Esophagus squamous epithelium (tissue), 5 donors: ENCODE measurements at regions not wholly inside any gene's neighbourhood (a gene's known extent, or its start where the extent isn't known, plus 50 kb on each side); places are given as distances from the start of the nearest gene placed in this dataset.

Source experiments
- DNase-seq: peaks from one replicate; lab custom pipeline; 2025; lab: John Stamatoyannopoulos, UW
- H3K27ac ChIP-seq, 4 donors: fragments of 200-600 bp; sonication (generic); one replicate each; pipeline ENCODE4 v1.5.1; 2016 to 2019; ENCODE audit warnings: mild to moderate bottlenecking in 1 of 4
- H3K27me3 ChIP-seq, 4 donors: fragments of 200-600 bp; sonication (generic); 1 replicate in 3 of 4; 2 replicates in 1 of 4; pipeline versions ENCODE4 v1.5.1 to v1.6.0; 2017 to 2021; ENCODE audit warnings: antibody characterized with exemption in 1 of 4
- H3K36me3 ChIP-seq, 3 donors: fragments of 200-600 bp; sonication (generic); one replicate each; pipeline ENCODE4 v1.5.1; 2016 to 2019
- H3K4me1 ChIP-seq, 3 donors: fragments of 200-600 bp; sonication (generic); one replicate each; pipeline ENCODE4 v1.5.1; 2017 to 2019
- H3K4me3 ChIP-seq, 4 donors: fragments of 200-600 bp; sonication (generic); 1 replicate in 3 of 4; 2 replicates in 1 of 4; pipeline ENCODE4 v1.5.1; 2016 to 2019; ENCODE audit warnings: mild to moderate bottlenecking in 2 of 4, moderate library complexity in 1 of 4
- H3K9me3 ChIP-seq, 3 donors: fragments of 200-600 bp; sonication (generic); one replicate each; pipeline ENCODE4 v1.5.1; 2016 to 2019
- CTCF ChIP-seq, 6 experiments: fragments of 450-650 bp in 4 of 6; fragments of 200-600 bp in 2 of 6; sonication (generic) in 2 of 6; IDR thresholded peaks; one replicate each; pipeline ENCODE4 v1.5.1; 2016 to 2019; ENCODE audit warnings: antibody characterized with exemption in 6 of 6, mild to moderate bottlenecking in 4 of 6, moderate library complexity in 4 of 6
- POLR2A ChIP-seq, 4 donors: fragments of 450-650 bp; IDR thresholded peaks; one replicate each; pipeline ENCODE4 v1.6.1; 2017; ENCODE audit warnings: antibody characterized with exemption in 4 of 4, mild to moderate bottlenecking in 4 of 4, moderate library complexity in 3 of 4
- WGBS, 2 donors: methylation state at CpG; one replicate each; pipeline ENCODE4 v1.1.5; 2018; 5-methylcytosine and 5-hydroxymethylcytosine counted together
- intact Hi-C: fragments of 100-400 bp; cut with DNase I; formaldehyde crosslinking; loops from one replicate; pipeline ENCODE4 v1.15.0; 2022
- donor health status: DM: yes; HTN: yes; CAD: no.

GRCh38 chr3:110727056-110727455 is 344.6 kb upstream of the NECTIN3 start:
- TF ChIP-seq CTCF (IDR thresholded peaks at IDR 0.05) = no peak
- no peak for TF ChIP-seq POLR2A (IDR thresholded peaks at IDR 0.05)
- Histone ChIP-seq H3K4me3 (no peak overlapping the region), H3K27me3 (peaks cover 0 to 4% (median 0%) of the 10 kb centered on the region in 4 donors), H3K4me1 (no peaks in the 10 kb centered on the region), H3K27ac (no peak overlapping the region), H3K9me3 (no peaks in the 10 kb centered on the region), H3K36me3 (no peaks in the 10 kb centered on the region)
- 45 to 52% methylated on average over 2 of the region's 2 CpGs for WGBS, 2 donors
- intact Hi-C loops = no loop called here
- no peak for DNase-seq

GRCh38 chr3:110731148-110731547 is 340.5 kb upstream of the NECTIN3 start:
- no peaks in the 10 kb centered on the region for H3K36me3 ChIP-seq
- no peak overlapping the region for H3K4me3 ChIP-seq
- WGBS, 2 donors = 73 to 81% methylated on average over 1 of the region's 1 CpG
- DNase-seq = no peak
- TF ChIP-seq CTCF (IDR thresholded peaks at IDR 0.05) = no peak
- TF ChIP-seq POLR2A (IDR thresholded peaks at IDR 0.05) = no peak
- H3K27ac ChIP-seq = no peak overlapping the region
- H3K27me3 ChIP-seq = peaks cover 0 to 7% (median 0%) of the 10 kb centered on the region in 4 donors
- intact Hi-C loops = no loop called here
- no peaks in the 10 kb centered on the region for H3K9me3 ChIP-seq
- no peaks in the 10 kb centered on the region for H3K4me1 ChIP-seq

GRCh38 chr3:110732420-110732819 is 339.2 kb upstream of the NECTIN3 start:
- Histone ChIP-seq H3K27ac (no peak overlapping the region), H3K9me3 (no peaks in the 10 kb centered on the region), H3K4me3 (no peak overlapping the region), H3K4me1 (no peaks in the 10 kb centered on the region), H3K27me3 (peaks cover 0 to 7% (median 0%) of the 10 kb centered on the region in 4 donors), H3K36me3 (no peaks in the 10 kb centered on the region)
- intact Hi-C loops = no loop called here
- WGBS, 2 donors = 54 to 57% methylated on average over 4 of the region's 4 CpGs
- no peak for DNase-seq
- TF ChIP-seq POLR2A (IDR thresholded peaks at IDR 0.05) = no peak
- TF ChIP-seq CTCF (IDR thresholded peaks at IDR 0.05) = no peak

GRCh38 chr3:110733045-110733444 is 338.6 kb upstream of the NECTIN3 start:
- WGBS, 2 donors = 42 to 67% methylated on average over 3 of the region's 3 CpGs
- no peak for TF ChIP-seq POLR2A (IDR thresholded peaks at IDR 0.05)
- no peak for TF ChIP-seq CTCF (IDR thresholded peaks at IDR 0.05)

GRCh38 chr3:110734524-110734923 is 337.1 kb upstream of the NECTIN3 start:
- WGBS, 2 donors = 73 to 85% methylated on average over 5 of the region's 5 CpGs
- Histone ChIP-seq H3K4me3 (no peak overlapping the region), H3K27me3 (peaks cover 0 to 7% (median 0%) of the 10 kb centered on the region in 4 donors), H3K36me3 (no peaks in the 10 kb centered on the region), H3K9me3 (no peaks in the 10 kb centered on the region), H3K27ac (no peak overlapping the region), H3K4me1 (no peaks in the 10 kb centered on the region)
- intact Hi-C loops = no loop called here
- DNase-seq = no peak
- no peak for TF ChIP-seq CTCF (IDR thresholded peaks at IDR 0.05)
- no peak for TF ChIP-seq POLR2A (IDR thresholded peaks at IDR 0.05)

More at GRCh38 chr3:110733045-110733444, 338.6 kb upstream of the NECTIN3 start:
- H3K36me3 ChIP-seq = no peaks in the 10 kb centered on the region
- no peak overlapping the region for H3K4me3 ChIP-seq
- H3K4me1 ChIP-seq = no peaks in the 10 kb centered on the region
- H3K27me3 ChIP-seq = peaks cover 0 to 7% (median 0%) of the 10 kb centered on the region in 4 donors
- no peaks in the 10 kb centered on the region for H3K9me3 ChIP-seq
- no peak for DNase-seq
- intact Hi-C loops = no loop called here
- no peak overlapping the region for H3K27ac ChIP-seq
